A549 (cell line): ENCODE measurements at regions not wholly inside any gene's neighbourhood (a gene's known extent, or its start where the extent isn't known, plus 50 kb on each side); places are given as distances from the start of the nearest gene placed in this dataset.

Experiments
- ATAC-seq, 2 experiments: fragments of 200-7000 bp in 1 of 2; fragments of >200 bp in 1 of 2; cut with Nextera tagmentation in 1 of 2; cut with Tn5 transposase in 1 of 2; 3 replicates each; pipeline versions ENCODE4 v1.8.0 to v1.9.1; 2018 to 2020; ENCODE audit warnings: mild to moderate bottlenecking in 1 of 2, moderate library complexity in 1 of 2
- CTCF ChIA-PET: fragments of 300-600 bp; sonication (Branson Sonifier 250); formaldehyde crosslinking; extraction: SDS; loops from one replicate; lab custom pipeline; 2021; ENCODE audit warnings: antibody characterized with exemption, inconsistent platforms; lab: Yijun Ruan, JAX
- POLR2A ChIA-PET: fragments of 350-600 bp; formaldehyde crosslinking; extraction: SDS; loops from one replicate; lab custom pipeline; 2021; ENCODE audit warnings: antibody characterized with exemption, inconsistent platforms; lab: Yijun Ruan, JAX
- DNase-seq, 2 experiments: peaks; one replicate each; pipeline versions ENCODE4 v3.0.0 to v3.0.0-alpha.2; 2011 to 2016; ENCODE audit warnings: low read depth in 1 of 2, low spot score in 1 of 2
- FAIRE-seq: peaks from 2 replicates; lab custom pipeline; 2011; peaks lifted over from hg19 to GRCh38; lab: Jason Lieb, UNC
- H3K27ac ChIP-seq, 2 experiments: fragments of >200 bp; sonication (Bioruptor Twin); formaldehyde crosslinking; 3 replicates each; pipeline ENCODE4 v1.5.1; 2016 to 2017
- H3K4me1 ChIP-seq: fragments of >200 bp; sonication (Bioruptor Twin); formaldehyde crosslinking; 3 replicates; pipeline ENCODE4 v1.6.1; 2016
- H3K4me2 ChIP-seq: fragments of >200 bp; sonication (Bioruptor Twin); formaldehyde crosslinking; 3 replicates; pipeline ENCODE4 v1.6.1; 2016
- H3K4me3 ChIP-seq: fragments of >200 bp; sonication (Bioruptor Twin); formaldehyde crosslinking; 3 replicates; pipeline ENCODE4 v1.5.1; 2016
- H3K9me3 ChIP-seq: fragments of >200 bp; sonication (Bioruptor Twin); formaldehyde crosslinking; 3 replicates; pipeline ENCODE4 v1.6.1; 2016
- ATOH8 ChIP-seq: fragments of 250-450 bp; sonication (Bioruptor Pico); IDR thresholded peaks from 2 replicates; pipeline ENCODE4 v1.5.0; 2020; ENCODE audit warnings: low read depth, mild to moderate bottlenecking, moderate library complexity
- CBX2 ChIP-seq: fragments of 200-600 bp; sonication (generic); IDR thresholded peaks from 2 replicates; pipeline ENCODE4 v1.6.1; 2016; ENCODE audit warnings: low read depth, mild to moderate bottlenecking, borderline replicate concordance
- CBX8 ChIP-seq: fragments of 200-600 bp; sonication (generic); IDR thresholded peaks from 2 replicates; pipeline ENCODE4 v1.6.1; 2016
- CHD2 ChIP-seq: fragments of 150-350 bp; IDR thresholded peaks from 2 replicates; pipeline ENCODE4 v1.6.1; 2014; ENCODE audit warnings: low read length; ENCODE audit not compliant: partially characterized antibody
- CTCF ChIP-seq: fragments of >200 bp; sonication (Bioruptor Twin); formaldehyde crosslinking; IDR thresholded peaks from 3 replicates; pipeline ENCODE4 v1.5.1; 2016
- EHF ChIP-seq: fragments of 250-450 bp; sonication (Bioruptor Pico); IDR thresholded peaks from 2 replicates; pipeline ENCODE4 v1.5.0; 2020; ENCODE audit warnings: mild to moderate bottlenecking
- EP300 ChIP-seq, 2 experiments: fragments of >200 bp; sonication (Bioruptor Twin); formaldehyde crosslinking; IDR thresholded peaks; 2 replicates in 1 of 2; 3 replicates in 1 of 2; pipeline ENCODE4 v1.6.1; 2016 to 2017
- ESRRA ChIP-seq: fragments of 150-350 bp; IDR thresholded peaks from 2 replicates; pipeline ENCODE4 v1.6.1; 2014; ENCODE audit warnings: mild to moderate bottlenecking, low read length, borderline replicate concordance
- HDAC2 ChIP-seq: fragments of 200-600 bp; sonication (generic); IDR thresholded peaks from 2 replicates; pipeline ENCODE4 v1.6.1; 2016
- HES2 ChIP-seq: fragments of >200 bp; sonication (Bioruptor Twin); formaldehyde crosslinking; IDR thresholded peaks from 2 replicates; pipeline ENCODE4 v1.6.1; 2016
- JUN ChIP-seq, 2 experiments: fragments of >200 bp; sonication (Bioruptor Twin); formaldehyde crosslinking; IDR thresholded peaks; 2 replicates in 1 of 2; 3 replicates in 1 of 2; pipeline ENCODE4 v1.6.1; 2016 to 2017
- KDM1A ChIP-seq: fragments of 200-600 bp; sonication (generic); IDR thresholded peaks from 2 replicates; pipeline ENCODE4 v1.6.1; 2016; ENCODE audit warnings: low read depth, mild to moderate bottlenecking
- KDM5A ChIP-seq: fragments of 200-600 bp; sonication (generic); IDR thresholded peaks from 2 replicates; pipeline ENCODE4 v1.6.1; 2016; ENCODE audit warnings: antibody characterized with exemption, mild to moderate bottlenecking
- MAZ ChIP-seq: fragments of 150-350 bp; IDR thresholded peaks from 2 replicates; pipeline ENCODE4 v1.6.1; 2014; ENCODE audit warnings: antibody characterized with exemption, low read depth, low read length, borderline replicate concordance
- MYC ChIP-seq: IDR thresholded peaks from 2 replicates; pipeline ENCODE4 v1.6.1; 2012; ENCODE audit warnings: mild to moderate bottlenecking, inconsistent platforms, low read length, improper control_type of control experiment, borderline replicate concordance
- NFE2L2 ChIP-seq: fragments of 150-350 bp; conservative IDR thresholded peaks from 2 replicates; pipeline ENCODE4 v1.6.1; 2014; ENCODE audit warnings: low read length
- NPAS2 ChIP-seq: fragments of 250-450 bp; sonication (Bioruptor Pico); IDR thresholded peaks from 2 replicates; pipeline ENCODE4 v1.8.0; 2022; ENCODE audit warnings: mild to moderate bottlenecking, moderate library complexity, borderline replicate concordance
- POLR2A ChIP-seq: IDR thresholded peaks from 2 replicates; pipeline ENCODE4 v1.6.1; 2012; ENCODE audit warnings: mild to moderate bottlenecking, low read length
- USF2 ChIP-seq: fragments of 450-650 bp; IDR thresholded peaks from 2 replicates; pipeline ENCODE4 v1.6.1; 2014; ENCODE audit warnings: antibody characterized with exemption
- WGBS: methylation state at CpG from one replicate; pipeline ENCODE4 v1.1.6; 2017; ENCODE audit errors: missing lambda C conversion rate; 5-methylcytosine and 5-hydroxymethylcytosine counted together

GRCh38 chr6:102749210-102749971 is 1355.9 kb downstream of the GRIK2 start:
- Histone ChIP-seq H3K4me1 (no peaks in the 10 kb centered on the region), H3K4me3 (no peak overlapping the region), H3K9me3 (no peaks in the 10 kb centered on the region), H3K4me2 (no peak overlapping the region), H3K27ac (no peak overlapping the region)
- no peak for TF ChIP-seq KDM5A
- no peak for TF ChIP-seq CTCF
- no peak for TF ChIP-seq MYC
- no peak for TF ChIP-seq MAZ
- TF ChIP-seq JUN (IDR thresholded peaks at IDR 0.05), result no peak
- WGBS, result 60% methylated on average over 2 of the region's 2 CpGs
- FAIRE-seq (no peak), ATAC-seq (no peak), DNase-seq (no peak)
- ChIA-PET POLR2A (interaction anchor here (0.7 kb wide), 1 partner anchor 105 kb away, joined by 6 read pairs; no protein-coding TSS in a partner anchor), CTCF (no interaction called here)

- DNase-seq, result no peak
- H3K4me1 ChIP-seq, result no peaks in the 10 kb centered on the region
- WGBS, result 32% methylated on average over 5 of the region's 5 CpGs
- CTCF ChIA-PET, result no interaction called here
- no peaks in the 10 kb centered on the region for H3K9me3 ChIP-seq
- ATAC-seq, result no peak
- TF ChIP-seq CBX8, result no peak
- TF ChIP-seq POLR2A, result no peak
- no peak for TF ChIP-seq KDM1A
- TF ChIP-seq, all 56 proteins: peak for 0
- H3K4me2 ChIP-seq, result no peak overlapping the region
- POLR2A ChIA-PET, result no interaction called here
- no peak overlapping the region for H3K27ac ChIP-seq
- no peak overlapping the region for H3K4me3 ChIP-seq
- FAIRE-seq, result no peak
Observed at GRCh38 chr6:102746941-102747340, 1353.4 kb downstream of the GRIK2 start.

- H3K4me1 ChIP-seq, result no peaks in the 10 kb centered on the region
- H3K4me3 ChIP-seq, result no peak overlapping the region
- ChIA-PET CTCF (no interaction called here), POLR2A (no interaction called here)
- H3K27ac ChIP-seq, result no peak overlapping the region
- ATAC-seq, result no peak
- no peak for DNase-seq
- no peak for TF ChIP-seq NFE2L2
- no peak for TF ChIP-seq USF2
- no peak for TF ChIP-seq KDM5A
- no peak for TF ChIP-seq JUN (IDR thresholded peaks at IDR 0.05)
- TF ChIP-seq EHF (CRISPR knock-in tag), result no peak
- no peak for TF ChIP-seq HDAC2
- TF ChIP-seq CBX2, result no peak
- TF ChIP-seq ESRRA, result no peak
- no peak for TF ChIP-seq ATOH8 (CRISPR knock-in tag)
- TF ChIP-seq EP300 (IDR thresholded peaks at IDR 0.05), result no peak
- TF ChIP-seq CHD2, result no peak
- no peak for TF ChIP-seq NPAS2 (CRISPR knock-in tag)
- no peak for TF ChIP-seq HES2
- no peak for FAIRE-seq
- no peaks in the 10 kb centered on the region for H3K9me3 ChIP-seq
- 28% methylated on average over 7 of the region's 7 CpGs for WGBS
- H3K4me2 ChIP-seq, result peak overlapping the region; percentile 19; the same call in 1 of the 3 replicates
Observed at GRCh38 chr6:102742754-102743356, 1349.3 kb downstream of the GRIK2 start.
